GM18498 (cell line): ENCODE measurements at regions not wholly inside any gene's neighbourhood (a gene's known extent, or its start where the extent isn't known, plus 50 kb on each side); places are given as distances from the start of the nearest gene placed in this dataset.

ENCODE experiments used
- ATAC-seq: cut with Tn5 transposase; IDR thresholded peaks from one replicate; pipeline ENCODE4 v1.9.1; 2021; ENCODE audit warnings: mild to moderate bottlenecking, moderate library complexity; ENCODE audit not compliant: unreplicated experiment

DNA sequence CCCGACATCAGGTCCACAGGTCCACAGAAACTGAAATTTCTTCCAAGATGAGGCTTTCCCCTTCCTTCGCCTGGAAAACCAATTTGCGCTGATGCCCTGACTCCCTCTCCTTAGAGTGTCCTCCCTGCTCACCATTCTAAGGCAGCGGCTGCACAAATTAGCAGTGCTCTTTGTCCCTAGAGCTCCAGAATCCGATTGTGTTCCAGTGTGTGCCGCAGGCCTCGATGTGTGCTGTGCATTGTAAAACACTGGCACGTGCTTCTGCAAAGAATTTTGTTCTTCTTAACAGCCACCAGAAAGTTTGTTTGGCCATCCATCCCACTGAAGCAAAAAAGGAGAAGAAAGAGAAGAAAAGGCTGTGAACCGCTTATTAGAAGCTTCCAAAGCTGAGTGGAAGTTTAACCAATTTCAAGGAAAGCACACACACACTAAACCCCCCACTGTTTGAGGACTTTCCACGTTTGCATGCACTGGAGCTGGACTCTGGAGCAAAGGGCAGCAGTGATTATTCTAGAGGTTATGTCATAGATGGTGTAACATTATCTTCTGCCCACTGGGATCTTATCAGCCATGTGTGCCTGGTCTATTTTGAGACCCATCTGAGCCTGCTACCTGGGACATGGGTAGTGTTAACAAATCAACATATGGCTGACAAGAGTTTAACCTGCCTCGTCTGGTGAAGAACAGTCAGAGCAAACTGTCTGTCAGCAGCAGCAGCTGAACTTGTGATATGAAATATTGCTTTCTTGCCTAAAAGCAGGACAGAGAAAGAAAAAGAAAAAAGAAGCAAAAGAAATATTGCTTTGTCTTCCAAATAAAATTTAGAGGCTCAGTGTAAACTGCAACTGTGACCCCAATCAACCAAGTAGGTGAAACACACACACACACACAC lies 64.9 kb upstream of the RREB1 start:
- ATAC-seq, result no peak

DNA sequence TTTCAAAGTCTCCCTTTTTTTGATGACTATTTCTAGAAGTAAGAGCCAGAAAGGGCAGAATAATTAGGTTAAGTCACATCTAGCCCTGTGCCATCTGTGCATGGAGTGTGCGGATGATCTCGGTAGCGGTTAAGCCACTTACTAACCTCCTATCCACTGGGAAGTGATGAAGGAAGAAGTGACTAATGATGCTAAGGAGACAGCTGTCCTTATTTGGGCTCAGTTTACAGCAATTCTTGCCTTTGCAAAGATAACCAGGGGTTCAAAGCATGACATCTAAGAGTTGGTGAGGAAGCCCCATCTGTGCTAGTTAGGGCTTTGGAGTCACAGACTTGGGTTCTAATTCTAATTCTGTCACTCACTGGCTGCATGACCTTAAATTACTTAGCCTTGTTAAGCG lies 62.4 kb upstream of the RREB1 start:
- ATAC-seq, result no peak

- ATAC-seq, result no peak
Observed at GRCh38 chr6:7045746-7046145, 62.0 kb upstream of the RREB1 start.

- ATAC-seq, result no peak
Observed at GRCh38 chr6:7047128-7047527, 60.6 kb upstream of the RREB1 start.

- ATAC-seq, result no peak
Observed at GRCh38 chr6:7047966-7048365, 59.8 kb upstream of the RREB1 start.

GRCh38 chr6:7048894-7049293 lies 58.9 kb upstream of the RREB1 start:
- no peak for ATAC-seq

DNA sequence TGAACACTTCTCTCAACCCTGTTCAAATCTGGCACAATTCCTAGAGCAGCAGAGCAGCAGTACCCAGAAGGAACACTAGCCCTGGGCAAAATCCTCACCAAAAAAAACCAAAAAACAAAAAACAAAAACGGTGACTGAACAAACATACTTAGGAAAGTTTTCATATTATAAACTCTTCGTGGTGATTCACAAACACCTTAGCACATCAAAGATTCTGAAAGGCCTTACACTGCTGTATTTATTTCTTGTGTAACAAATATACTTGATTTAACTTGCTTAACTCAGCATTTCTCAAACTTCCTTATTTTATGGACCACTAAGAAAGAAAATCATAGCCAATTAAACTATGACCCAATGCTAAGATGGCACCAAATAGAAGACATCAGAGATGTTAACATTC lies 57.8 kb upstream of the RREB1 start:
- ATAC-seq, result no peak

DNA sequence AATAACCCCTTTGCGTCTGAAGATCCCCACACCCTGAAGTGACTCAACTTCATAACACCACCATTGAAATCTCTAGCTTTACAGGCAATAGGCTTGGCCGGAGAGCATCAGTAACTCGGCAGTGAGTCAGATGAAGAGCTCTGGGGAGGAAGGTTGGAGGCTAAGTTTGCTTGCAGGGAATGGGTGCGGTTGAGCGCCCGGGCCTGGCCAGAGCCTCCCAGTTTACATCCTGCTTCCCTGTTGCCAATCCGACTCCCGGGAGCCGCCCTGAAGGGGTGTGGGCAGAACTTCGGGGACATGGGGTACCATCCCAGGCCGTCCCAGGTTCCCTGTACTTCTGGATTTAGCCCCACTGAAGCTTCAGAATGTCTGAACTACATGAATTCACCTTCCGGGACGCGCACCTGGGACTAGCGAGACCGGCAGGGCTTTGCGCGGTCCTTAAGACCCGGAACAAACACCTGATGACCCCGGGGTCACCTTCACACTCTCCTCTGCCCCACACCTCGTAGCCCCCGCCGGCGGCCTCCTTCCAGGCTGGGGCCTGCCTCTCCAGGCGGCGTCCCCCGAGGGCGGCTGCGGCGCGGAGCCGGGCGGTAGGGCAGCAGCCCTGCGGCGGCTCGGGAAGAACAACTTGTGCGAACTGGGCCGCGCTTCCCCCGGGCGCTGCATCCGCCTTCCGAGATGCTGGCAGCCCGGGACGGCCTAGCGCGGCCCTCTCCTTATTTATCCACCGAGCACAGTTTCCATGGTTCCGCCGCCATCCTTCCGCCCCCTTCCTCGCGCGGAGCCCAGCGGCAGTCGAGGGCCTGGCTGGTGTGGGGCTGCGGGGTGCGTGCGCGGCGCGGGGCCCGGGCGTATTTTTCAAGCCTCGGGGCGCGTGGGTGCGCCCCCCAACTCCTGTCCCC lies 56.6 kb upstream of the RREB1 start:
- peak; percentile 40 for ATAC-seq

GRCh38 chr6:7051780-7052442 lies 55.9 kb upstream of the RREB1 start:
- ATAC-seq, result peak; percentile 68

GRCh38 chr6:7052443-7053011 lies 55.2 kb upstream of the RREB1 start:
- ATAC-seq, result no peak

- ATAC-seq, result no peak
Observed at GRCh38 chr6:7053125-7053774, 54.5 kb upstream of the RREB1 start.
